SU-DHL-6 (cell line): ENCODE measurements at regions not wholly inside any gene's neighbourhood (a gene's known extent, or its start where the extent isn't known, plus 50 kb on each side); places are given as distances from the start of the nearest gene placed in this dataset.

Experiments used
- H2AFZ ChIP-seq: fragments of 200-600 bp; sonication (generic); 2 replicates; pipeline ENCODE4 v1.6.1; 2014; ENCODE audit warnings: low read depth, mild to moderate bottlenecking, moderate library complexity, mixed read lengths, antibody characterized with exemption, low read length; ENCODE audit not compliant: severe bottlenecking
- H3F3A ChIP-seq: fragments of 200-600 bp; shearing (Covaris generic); 2 replicates; pipeline ENCODE4 v1.6.0; 2016; ENCODE audit warnings: antibody characterized with exemption, mild to moderate bottlenecking; ENCODE audit not compliant: insufficient read depth
- H3K27ac ChIP-seq: fragments of 200-600 bp; sonication (generic); 2 replicates; pipeline ENCODE4 v1.5.1; 2016; ENCODE audit warnings: low read depth, mild to moderate bottlenecking, low read length, moderate library complexity, mixed read lengths
- H3K27me3 ChIP-seq: fragments of 200-600 bp; sonication (generic), shearing (Covaris generic); 2 replicates; pipeline ENCODE4 v1.6.0; 2014; ENCODE audit warnings: mild to moderate bottlenecking, low read length
- H3K36me3 ChIP-seq: fragments of 200-600 bp; sonication (generic); 2 replicates; pipeline ENCODE4 v1.6.1; 2014; ENCODE audit warnings: mild to moderate bottlenecking, low read length, mixed read lengths
- H3K4me2 ChIP-seq: fragments of 300-600, 200-600 bp; shearing (Covaris generic), sonication (generic); 2 replicates; pipeline ENCODE4 v1.6.0; 2014; ENCODE audit warnings: low read length, low read depth, mild to moderate bottlenecking; ENCODE audit not compliant: poor library complexity, severe bottlenecking
- H3K4me3 ChIP-seq: fragments of 200-600 bp; sonication (generic); 2 replicates; pipeline ENCODE4 v1.5.1; 2014; ENCODE audit warnings: antibody characterized with exemption, low read length, mild to moderate bottlenecking, mixed read lengths; ENCODE audit not compliant: insufficient read depth, poor library complexity, severe bottlenecking
- H3K79me2 ChIP-seq: fragments of 200-600 bp; sonication (generic); 2 replicates; pipeline ENCODE4 v1.6.1; 2014; ENCODE audit warnings: mild to moderate bottlenecking, low read length, moderate library complexity; ENCODE audit not compliant: insufficient read depth
- H3K9ac ChIP-seq: fragments of 200-600 bp; sonication (generic); 2 replicates; pipeline ENCODE4 v1.7.0; 2014; ENCODE audit warnings: mild to moderate bottlenecking, low read length
- H3K9me2 ChIP-seq: fragments of 200-600 bp; sonication (generic); replicated peaks from 2 replicates; pipeline ENCODE4 v1.6.1; 2014; ENCODE audit warnings: low read length; ENCODE audit not compliant: insufficient read depth
- H3K9me3 ChIP-seq: fragments of 200-600 bp; sonication (generic); 2 replicates; pipeline ENCODE4 v1.6.1; 2014; ENCODE audit warnings: low read length, mixed read lengths; ENCODE audit not compliant: insufficient read depth
- H4K20me1 ChIP-seq: fragments of 200-600 bp; sonication (generic); 2 replicates; pipeline ENCODE4 v1.6.1; 2014; ENCODE audit warnings: low read depth, mild to moderate bottlenecking, antibody characterized with exemption, low read length, moderate library complexity, mixed read lengths
- EZH2phosphoT487 ChIP-seq: fragments of 200-600 bp; sonication (generic), shearing (Covaris generic); conservative IDR thresholded peaks from 2 replicates; pipeline ENCODE4 v1.6.1; 2018; ENCODE audit warnings: mild to moderate bottlenecking, antibody characterized with exemption, low read length, moderate library complexity, mixed read lengths
- TF ChIP-seq, protein P1 (sequence below): fragments of 200-600 bp; sonication (generic); IDR thresholded peaks from one replicate; pipeline ENCODE4 v1.5.1; 2017; ENCODE audit warnings: antibody characterized with exemption, mild to moderate bottlenecking, low read length, moderate library complexity; ENCODE audit not compliant: insufficient read depth, poor library complexity, severe bottlenecking

DNA sequence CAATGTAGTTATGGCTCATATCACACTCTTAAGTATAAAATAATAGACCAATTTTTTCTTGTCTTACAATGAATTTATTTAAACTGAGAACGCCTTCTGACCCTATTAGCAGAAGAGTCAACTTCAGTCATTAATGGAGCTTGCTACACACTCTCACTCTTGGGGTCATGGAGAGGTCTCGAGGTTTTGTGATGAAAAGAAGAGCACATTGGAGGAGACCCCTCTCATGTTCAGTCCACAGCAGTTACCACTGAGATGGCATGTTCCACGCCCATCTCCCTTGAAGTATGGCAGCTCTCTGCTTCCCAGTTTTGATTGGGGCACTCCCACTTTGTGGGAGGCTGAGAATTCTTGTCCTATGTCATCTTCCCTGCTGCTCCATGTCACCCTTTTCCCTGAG is 266.4 kb downstream of the RPS29 start:
- Histone ChIP-seq H3K4me3 (no peak overlapping the region), H3K79me2 (no peaks in the 10 kb centered on the region), H3K9ac (no peak overlapping the region), H3K36me3 (no peaks in the 10 kb centered on the region), H3K4me2 (no peak overlapping the region), H3K9me2 (no peaks in the 10 kb centered on the region), H2AFZ (no peak overlapping the region), H3F3A (no peaks in the 10 kb centered on the region), H3K27ac (no peak overlapping the region), H3K9me3 (no peaks in the 10 kb centered on the region), H4K20me1 (no peaks in the 10 kb centered on the region), H3K27me3 (no peaks in the 10 kb centered on the region)
- TF ChIP-seq EZH2phosphoT487: no peak
- TF ChIP-seq, protein P1, sequence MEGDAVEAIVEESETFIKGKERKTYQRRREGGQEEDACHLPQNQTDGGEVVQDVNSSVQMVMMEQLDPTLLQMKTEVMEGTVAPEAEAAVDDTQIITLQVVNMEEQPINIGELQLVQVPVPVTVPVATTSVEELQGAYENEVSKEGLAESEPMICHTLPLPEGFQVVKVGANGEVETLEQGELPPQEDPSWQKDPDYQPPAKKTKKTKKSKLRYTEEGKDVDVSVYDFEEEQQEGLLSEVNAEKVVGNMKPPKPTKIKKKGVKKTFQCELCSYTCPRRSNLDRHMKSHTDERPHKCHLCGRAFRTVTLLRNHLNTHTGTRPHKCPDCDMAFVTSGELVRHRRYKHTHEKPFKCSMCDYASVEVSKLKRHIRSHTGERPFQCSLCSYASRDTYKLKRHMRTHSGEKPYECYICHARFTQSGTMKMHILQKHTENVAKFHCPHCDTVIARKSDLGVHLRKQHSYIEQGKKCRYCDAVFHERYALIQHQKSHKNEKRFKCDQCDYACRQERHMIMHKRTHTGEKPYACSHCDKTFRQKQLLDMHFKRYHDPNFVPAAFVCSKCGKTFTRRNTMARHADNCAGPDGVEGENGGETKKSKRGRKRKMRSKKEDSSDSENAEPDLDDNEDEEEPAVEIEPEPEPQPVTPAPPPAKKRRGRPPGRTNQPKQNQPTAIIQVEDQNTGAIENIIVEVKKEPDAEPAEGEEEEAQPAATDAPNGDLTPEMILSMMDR: no peak

DNA sequence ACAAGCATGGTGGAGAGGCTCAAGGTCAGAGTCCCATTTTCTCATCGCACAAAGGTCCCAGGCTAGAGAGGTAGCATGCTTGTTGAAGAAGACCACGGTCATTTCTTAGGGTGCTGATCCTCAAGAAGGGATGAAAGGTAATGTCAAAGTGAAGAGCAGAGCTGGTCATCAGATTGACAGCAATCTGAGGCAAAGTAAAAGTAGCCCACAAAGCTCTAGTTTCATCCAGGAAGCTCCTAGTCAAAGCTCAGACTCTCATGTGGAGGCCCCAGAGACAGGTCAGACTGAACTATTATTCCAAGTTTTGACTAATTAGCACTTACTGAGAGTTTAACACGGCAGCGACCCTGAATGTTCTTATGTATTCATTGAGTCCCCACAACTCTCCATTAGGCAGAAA is 270.6 kb downstream of the RPS29 start:
- TF ChIP-seq, protein P1: no peak
- no peak for TF ChIP-seq EZH2phosphoT487
- H3K9me3 ChIP-seq: no peaks in the 10 kb centered on the region
- no peaks in the 10 kb centered on the region for H4K20me1 ChIP-seq
- no peaks in the 10 kb centered on the region for H3K9me2 ChIP-seq
- no peaks in the 10 kb centered on the region for H3F3A ChIP-seq
- no peaks in the 10 kb centered on the region for H3K79me2 ChIP-seq
- H3K27ac ChIP-seq: no peak overlapping the region
- no peak overlapping the region for H3K4me3 ChIP-seq
- H3K27me3 ChIP-seq: no peaks in the 10 kb centered on the region
- H3K9ac ChIP-seq: no peak overlapping the region
- H3K4me2 ChIP-seq: no peak overlapping the region
- no peaks in the 10 kb centered on the region for H3K36me3 ChIP-seq
- H2AFZ ChIP-seq: no peak overlapping the region

DNA sequence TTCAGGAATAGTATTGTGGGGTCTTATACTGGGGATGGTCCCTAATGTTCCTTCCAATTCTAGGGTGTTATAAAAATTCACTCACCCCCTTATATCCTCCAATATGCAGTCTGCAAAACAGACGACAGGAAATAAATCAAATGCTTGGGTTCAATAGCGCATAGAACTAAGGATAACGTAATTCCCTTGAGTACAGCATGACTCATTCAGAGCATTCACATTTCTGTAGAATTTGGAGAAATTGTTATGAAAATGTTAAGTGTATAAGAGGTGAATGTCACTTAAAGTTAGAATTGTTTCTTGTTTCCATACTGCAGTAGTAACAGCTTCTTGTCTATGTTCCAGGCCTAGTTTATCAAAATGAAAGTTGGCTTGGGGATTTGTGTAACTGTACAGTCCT is 271.4 kb downstream of the RPS29 start:
- Histone ChIP-seq H3K36me3 (no peaks in the 10 kb centered on the region), H3K9ac (no peak overlapping the region), H3K9me3 (no peaks in the 10 kb centered on the region), H3K9me2 (no peaks in the 10 kb centered on the region), H3K27me3 (no peaks in the 10 kb centered on the region), H3K79me2 (no peaks in the 10 kb centered on the region), H3K4me2 (no peak overlapping the region), H3K4me3 (no peak overlapping the region), H4K20me1 (no peaks in the 10 kb centered on the region), H2AFZ (no peak overlapping the region), H3K27ac (no peak overlapping the region), H3F3A (no peaks in the 10 kb centered on the region)
- no peak for TF ChIP-seq EZH2phosphoT487
- TF ChIP-seq, protein P1: no peak

DNA sequence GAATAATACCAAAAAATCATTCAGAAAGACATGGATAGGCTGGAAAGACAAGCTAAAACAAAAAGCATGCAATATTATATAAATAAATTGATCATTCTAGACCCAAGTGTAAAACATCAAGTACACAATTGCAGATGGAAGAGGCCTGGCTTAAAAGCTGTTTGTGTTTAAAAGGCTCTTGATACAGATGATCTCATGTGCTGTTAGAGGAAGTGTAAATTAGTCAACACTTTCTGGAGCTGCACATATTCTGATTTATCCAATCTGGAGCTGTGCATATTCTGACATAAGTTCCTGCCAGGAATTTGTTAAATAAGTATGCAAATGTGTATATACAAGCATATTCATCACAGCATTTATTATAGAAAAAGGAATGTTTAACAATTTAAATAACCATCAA is 273.1 kb downstream of the RPS29 start:
- no peak overlapping the region for H3K4me2 ChIP-seq
- H3F3A ChIP-seq: no peaks in the 10 kb centered on the region
- no peaks in the 10 kb centered on the region for H3K9me2 ChIP-seq
- no peaks in the 10 kb centered on the region for H3K9me3 ChIP-seq
- no peaks in the 10 kb centered on the region for H3K79me2 ChIP-seq
- no peaks in the 10 kb centered on the region for H4K20me1 ChIP-seq
- no peaks in the 10 kb centered on the region for H3K36me3 ChIP-seq
- no peak overlapping the region for H2AFZ ChIP-seq
- no peak for TF ChIP-seq EZH2phosphoT487
- TF ChIP-seq, protein P1: no peak
- no peak overlapping the region for H3K27ac ChIP-seq
- no peaks in the 10 kb centered on the region for H3K27me3 ChIP-seq
- H3K4me3 ChIP-seq: no peak overlapping the region
- H3K9ac ChIP-seq: no peak overlapping the region
